Panc1 (cell line): ENCODE measurements at regions not wholly inside any gene's neighbourhood (a gene's known extent, or its start where the extent isn't known, plus 50 kb on each side); places are given as distances from the start of the nearest gene placed in this dataset.

Experiments used
- ATAC-seq: fragments of 200-7000 bp; cut with Tn5 transposase; 2 replicates; pipeline ENCODE4 v1.9.1; 2020; ENCODE audit warnings: mild to moderate bottlenecking, moderate library complexity
- BruUV-seq: library from RNA; stranded (reverse); fragments of 400-500 nt; replicated peaks from 2 replicates; lab custom pipeline; 2021; lab: Mats Ljungman, UMichigan
- CTCF ChIA-PET: fragments of 300-600 bp; sonication (Branson Sonifier 250); formaldehyde crosslinking; loops from one replicate; lab custom pipeline; 2022; ENCODE audit warnings: antibody characterized with exemption; lab: Charles Lee
- POLR2A ChIA-PET: fragments of 300-600 bp; sonication (Branson Sonifier 250); formaldehyde crosslinking; loops from one replicate; lab custom pipeline; 2022; ENCODE audit warnings: antibody characterized with exemption; lab: Charles Lee
- DNase-seq: peaks from one replicate; pipeline ENCODE4 v3.0.0-alpha.2; 2010; ENCODE audit warnings: low read depth, low spot score
- H3K27ac ChIP-seq: 2 replicates; pipeline ENCODE4 v1.5.1; 2011; ENCODE audit warnings: mild to moderate bottlenecking, low read length, inconsistent platforms
- H3K27me3 ChIP-seq: fragments of 200-500 bp; sonication (Bioruptor generic); 2 replicates; pipeline ENCODE4 v1.6.0; 2014; ENCODE audit warnings: low read length, inconsistent platforms; ENCODE audit not compliant: control insufficient read depth, insufficient read depth
- H3K36me3 ChIP-seq: fragments of 200-500 bp; sonication (Bioruptor generic); 2 replicates; pipeline ENCODE4 v1.5.1; 2014; ENCODE audit warnings: inconsistent platforms, mild to moderate bottlenecking, low read length, moderate library complexity; ENCODE audit not compliant: control insufficient read depth, insufficient read depth
- H3K4me1 ChIP-seq: 2 replicates; pipeline ENCODE4 v1.5.1; 2011; ENCODE audit warnings: inconsistent platforms, mild to moderate bottlenecking, low read length, moderate library complexity; ENCODE audit not compliant: control insufficient read depth, insufficient read depth
- H3K4me3 ChIP-seq, 2 experiments: 2 replicates each; pipeline ENCODE4 v1.5.1; 2011 to 2012; ENCODE audit warnings: low read depth in 2 of 2, low read length in 2 of 2, mild to moderate bottlenecking in 2 of 2, inconsistent platforms in 1 of 2, moderate library complexity in 1 of 2
- H3K9me3 ChIP-seq: fragments of 200-500 bp; sonication (Bioruptor generic); 2 replicates; pipeline ENCODE4 v1.5.1; 2014; ENCODE audit warnings: low read depth, mild to moderate bottlenecking, inconsistent platforms, low read length, moderate library complexity; ENCODE audit not compliant: control insufficient read depth, insufficient read depth
- CTCF ChIP-seq: fragments of 450-650 bp; IDR thresholded peaks from 2 replicates; pipeline ENCODE4 v1.5.1; 2017; ENCODE audit warnings: mild to moderate bottlenecking
- POLR2AphosphoS5 ChIP-seq: IDR thresholded peaks from 2 replicates; pipeline ENCODE4 v1.6.1; 2012; ENCODE audit warnings: mild to moderate bottlenecking, low read depth, low read length, moderate library complexity
- REST ChIP-seq, 2 experiments: IDR thresholded peaks; 2 replicates each; pipeline ENCODE4 v1.6.1; 2011 to 2012; ENCODE audit warnings: low read depth in 2 of 2, control low read depth in 1 of 2, low read length in 1 of 2, mild to moderate bottlenecking in 1 of 2, moderate library complexity in 1 of 2; ENCODE audit not compliant: insufficient read depth in 1 of 2
- SIN3A ChIP-seq: IDR thresholded peaks from 2 replicates; pipeline ENCODE4 v1.6.1; 2012; ENCODE audit warnings: low read depth, mild to moderate bottlenecking, low read length, moderate library complexity, borderline replicate concordance; ENCODE audit not compliant: insufficient read depth
- TCF7L2 ChIP-seq: IDR thresholded peaks from 2 replicates; pipeline ENCODE4 v1.6.1; 2011; ENCODE audit warnings: mild to moderate bottlenecking, low read depth, low read length, inconsistent platforms
- in situ Hi-C: cut with HindIII; loops from 2 replicates; pipeline ENCODE4 v1.10.0; 2016; ENCODE audit warnings: low sequenced_read_pairs, low pct_unique_long_range_greater_than_20kb
- intact Hi-C: fragments of 100-400 bp; cut with micrococcal nuclease; formaldehyde crosslinking; loops from one replicate; pipeline ENCODE4 v1.10.0; 2022; ENCODE audit not compliant: unreplicated experiment

GRCh38 chr3:168341956-168342936, 246.5 kb upstream of the GOLIM4 start (continued):
- TF ChIP-seq TCF7L2, result no peak

- intact Hi-C loops (no loop called here), in situ Hi-C loops (no loop called here)
- Histone ChIP-seq H3K4me1 (no peaks in the 10 kb centered on the region), H3K27me3 (no peaks in the 10 kb centered on the region), H3K4me3 (no peak overlapping the region), H3K9me3 (no peaks in the 10 kb centered on the region), H3K36me3 (no peaks in the 10 kb centered on the region), H3K27ac (no peak overlapping the region)
- DNase-seq, result no peak
- ChIA-PET CTCF (no interaction called here), POLR2A (no interaction called here)
- no peak for ATAC-seq
- TF ChIP-seq TCF7L2, result no peak
- no peak for TF ChIP-seq CTCF
- no peak for TF ChIP-seq REST (IDR thresholded peaks at IDR 0.05; ENCODE audit: insufficient read depth in 1 of 2, low read depth in 2 of 2, low read length in 1 of 2)
- TF ChIP-seq POLR2AphosphoS5, result no peak
- no peak for TF ChIP-seq SIN3A
- BruUV-seq, result no TSS peak
Observed at GRCh38 chr3:168341192-168341815, 245.6 kb upstream of the GOLIM4 start.

- TF ChIP-seq CTCF, result no peak
- no peak for TF ChIP-seq REST (IDR thresholded peaks at IDR 0.05; ENCODE audit: insufficient read depth in 1 of 2, low read depth in 2 of 2, low read length in 1 of 2)
- no peak for TF ChIP-seq TCF7L2
- no peak for TF ChIP-seq POLR2AphosphoS5
- no peak for TF ChIP-seq SIN3A
- Histone ChIP-seq H3K27ac (no peak overlapping the region), H3K4me3 (no peak overlapping the region), H3K27me3 (no peaks in the 10 kb centered on the region), H3K36me3 (no peaks in the 10 kb centered on the region), H3K4me1 (no peaks in the 10 kb centered on the region), H3K9me3 (no peaks in the 10 kb centered on the region)
- BruUV-seq, result no TSS peak
- in situ Hi-C loops, result no loop called here
- DNase-seq (no peak), ATAC-seq (no peak)
- intact Hi-C loops, result no loop called here
- ChIA-PET POLR2A (no interaction called here), CTCF (no interaction called here)
Observed at GRCh38 chr3:168338161-168338560, 242.4 kb upstream of the GOLIM4 start.
